HepG2 (cell line): ENCODE measurements at regions not wholly inside any gene's neighbourhood (a gene's known extent, or its start where the extent isn't known, plus 50 kb on each side); places are given as distances from the start of the nearest gene placed in this dataset.

Experiments used
- ATAC-seq: fragments of 200-7000 bp; cut with Tn5 transposase; 3 replicates; pipeline ENCODE4 v1.9.1; 2020; ENCODE audit warnings: mild to moderate bottlenecking, moderate library complexity
- BruUV-seq: library from RNA; stranded (reverse); fragments of 400-500 nt; replicated peaks from 2 replicates; lab custom pipeline; 2021; lab: Mats Ljungman, UMichigan
- CTCF ChIA-PET: fragments of 300-600 bp; formaldehyde crosslinking; extraction: SDS; loops from one replicate; lab custom pipeline; 2021; ENCODE audit warnings: low total read pairs, inconsistent platforms, low intra/inter-chr PET ratio; lab: Yijun Ruan, JAX
- POLR2A ChIA-PET: fragments of 350-600 bp; sonication (Branson Sonifier 250); formaldehyde crosslinking; loops from one replicate; lab custom pipeline; 2020; ENCODE audit warnings: antibody characterized with exemption, inconsistent platforms; lab: Yijun Ruan, JAX
- DNase-seq: peaks from one replicate; pipeline ENCODE4 v3.0.0-alpha.2; 2015; ENCODE audit warnings: low spot score
- FAIRE-seq: peaks from 3 replicates; lab custom pipeline; 2011; peaks lifted over from hg19 to GRCh38; lab: Jason Lieb, UNC
- H2AFZ ChIP-seq: one replicate; pipeline ENCODE4 v1.6.1; 2011; ENCODE audit warnings: low read length, inconsistent platforms
- H3K27ac ChIP-seq: fragments of 300-600 bp; 3 replicates; pipeline ENCODE4 v1.8.0; 2011; ENCODE audit warnings: mixed run types, mild to moderate bottlenecking, mixed read lengths, low read length, inconsistent platforms; ENCODE audit not compliant: insufficient read depth; ENCODE audit errors: extremely low read length
- H3K27me3 ChIP-seq, 2 experiments: fragments of 200-600 bp in 1 of 2; 2 replicates in 1 of 2; 3 replicates in 1 of 2; pipeline versions ENCODE4 v1.6.0 to v1.8.0; 2011; ENCODE audit warnings: low read length in 2 of 2, mild to moderate bottlenecking in 2 of 2, moderate library complexity in 2 of 2, inconsistent platforms in 1 of 2; ENCODE audit not compliant: insufficient read depth in 2 of 2, control insufficient read depth in 1 of 2
- H3K36me3 ChIP-seq, 2 experiments: fragments of 200-600 bp in 1 of 2; replicated peaks in 1 of 2; 2 replicates in 1 of 2; 3 replicates in 1 of 2; pipeline versions ENCODE4 v1.5.1 to v1.8.0; 2011; ENCODE audit warnings: low read length in 2 of 2, inconsistent platforms in 1 of 2; ENCODE audit not compliant: insufficient read depth in 2 of 2, control insufficient read depth in 1 of 2
- H3K4me1 ChIP-seq: 2 replicates; pipeline ENCODE4 v1.5.1; 2012; ENCODE audit warnings: low read length, inconsistent platforms; ENCODE audit not compliant: insufficient read depth
- H3K4me2 ChIP-seq: 2 replicates; pipeline ENCODE4 v1.6.0; 2011; ENCODE audit warnings: low read depth, low read length, inconsistent platforms
- H3K4me3 ChIP-seq, 3 experiments: fragments of 200-600 bp in 1 of 3; sonication (generic), shearing (Covaris generic) in 1 of 3; replicated peaks in 1 of 3; 2 replicates each; pipeline ENCODE4 v1.5.1; 2011 to 2016; ENCODE audit warnings: low read length in 3 of 3, inconsistent platforms in 2 of 3, low read depth in 2 of 3, mild to moderate bottlenecking in 2 of 3, control low read depth in 1 of 3, mixed read lengths in 1 of 3; ENCODE audit not compliant: insufficient read depth in 1 of 3
- H3K79me2 ChIP-seq: one replicate; pipeline ENCODE4 v1.6.1; 2011; ENCODE audit warnings: low read length, inconsistent platforms; ENCODE audit not compliant: insufficient read depth
- H3K9ac ChIP-seq: 2 replicates; pipeline ENCODE4 v1.6.0; 2011; ENCODE audit warnings: mild to moderate bottlenecking, low read depth, low read length, inconsistent platforms; ENCODE audit not compliant: insufficient read depth
- H3K9me3 ChIP-seq: 2 replicates; pipeline ENCODE4 v1.5.1; 2012; ENCODE audit warnings: mild to moderate bottlenecking, low read length
- H4K20me1 ChIP-seq: 2 replicates; pipeline ENCODE4 v1.6.0; 2011; ENCODE audit warnings: inconsistent platforms, mild to moderate bottlenecking, low read length, moderate library complexity; ENCODE audit not compliant: insufficient read depth
- HDAC2 ChIP-seq: sonication (generic); formaldehyde crosslinking; IDR thresholded peaks from 2 replicates; pipeline ENCODE4 v1.4.0; 2020; ENCODE audit warnings: missing genetic modification reagents
- NFRKB ChIP-seq: fragments of 450-650 bp; IDR thresholded peaks from 2 replicates; pipeline ENCODE4 v1.6.1; 2017
- NFYC ChIP-seq: IDR thresholded peaks from 2 replicates; pipeline ENCODE4 v1.6.1; 2016; ENCODE audit warnings: missing genetic modification reagents, missing compliant biosample characterization
- SMAD3 ChIP-seq: sonication (generic); formaldehyde crosslinking; IDR thresholded peaks from 2 replicates; pipeline ENCODE4 v1.4.0; 2020; ENCODE audit warnings: missing genetic modification reagents
- THYN1 ChIP-seq: sonication (generic); formaldehyde crosslinking; IDR thresholded peaks from 2 replicates; pipeline ENCODE4 v1.8.1; 2023; ENCODE audit warnings: low read depth, mild to moderate bottlenecking, moderate library complexity, missing genetic modification reagents, borderline replicate concordance
- YEATS4 ChIP-seq: sonication (generic); formaldehyde crosslinking; IDR thresholded peaks from 2 replicates; pipeline ENCODE4 v1.4.0; 2020; ENCODE audit warnings: missing genetic modification reagents, borderline replicate concordance
- ZFP62 ChIP-seq: sonication (generic); formaldehyde crosslinking; IDR thresholded peaks from 2 replicates; pipeline ENCODE4 v1.4.0; 2020; ENCODE audit warnings: missing genetic modification reagents
- ZNF839 ChIP-seq: sonication (generic); formaldehyde crosslinking; IDR thresholded peaks from 2 replicates; pipeline ENCODE4 v1.4.0; 2020; ENCODE audit warnings: missing genetic modification reagents, mild to moderate bottlenecking, borderline replicate concordance
- WGBS: methylation state at CpG from one replicate; pipeline ENCODE4 v1.1.6; 2017; ENCODE audit warnings: low lambda C conversion rate; 5-methylcytosine and 5-hydroxymethylcytosine counted together
- in situ Hi-C: cut with HindIII; loops from 2 replicates; pipeline ENCODE4 v1.10.0; 2017; ENCODE audit warnings: low pct_unique_long_range_greater_than_20kb; ENCODE audit not compliant: extremely low pct_ligation_motif_present
- intact Hi-C: fragments of 100-400 bp; cut with micrococcal nuclease; formaldehyde crosslinking; loops from one replicate; pipeline ENCODE4 v1.10.0; 2022; ENCODE audit not compliant: unreplicated experiment
- TF ChIP-seq, protein P1 (sequence below): sonication (generic); formaldehyde crosslinking; IDR thresholded peaks from 2 replicates; pipeline ENCODE4 v1.4.0; 2020; ENCODE audit warnings: mild to moderate bottlenecking, missing genetic modification reagents
- TF ChIP-seq, protein P2 (sequence below): IDR thresholded peaks from 2 replicates; pipeline ENCODE4 v1.6.1; 2016; ENCODE audit warnings: control low read depth
- TF ChIP-seq, protein P3 (sequence below): sonication (generic); formaldehyde crosslinking; IDR thresholded peaks from 2 replicates; pipeline ENCODE4 v1.4.0; 2020; ENCODE audit warnings: low read depth, mild to moderate bottlenecking, missing genetic modification reagents

DNA sequence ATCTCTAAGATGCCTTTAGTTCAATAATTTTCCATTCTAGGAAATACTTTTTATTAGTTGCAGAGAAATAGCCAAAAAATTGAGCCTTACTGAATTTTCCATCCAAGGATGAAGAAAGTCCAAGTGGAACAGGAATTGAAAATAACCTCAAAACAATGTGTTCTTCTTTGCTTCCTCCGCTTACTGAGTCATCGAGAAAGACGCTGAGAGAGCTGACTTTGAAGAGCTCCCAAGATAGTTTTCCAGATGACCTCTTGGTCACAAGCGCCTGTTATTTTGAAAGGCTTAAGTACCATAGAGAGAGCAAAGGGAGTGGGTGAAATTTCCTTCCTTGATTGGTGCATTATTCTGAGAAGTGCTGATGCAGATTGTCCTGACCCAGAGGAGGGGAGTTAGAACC lies 253.5 kb upstream of the ATP10B start:
- H3K27ac ChIP-seq, result no peak overlapping the region
- H3K9me3 ChIP-seq, result no peaks in the 10 kb centered on the region
- H3K9ac ChIP-seq, result no peak overlapping the region
- H3K4me2 ChIP-seq, result no peak overlapping the region
- H3K27me3 ChIP-seq, result no peaks in the 10 kb centered on the region
- ChIA-PET CTCF (no interaction called here), POLR2A (no interaction called here)
- H3K4me3 ChIP-seq, result no peak overlapping the region
- no peaks in the 10 kb centered on the region for H4K20me1 ChIP-seq
- DNase-seq, result no peak
- no peaks in the 10 kb centered on the region for H3K4me1 ChIP-seq
- WGBS, result 6% methylated on average over 4 of the region's 4 CpGs
- BruUV-seq, result no TSS peak
- H3K79me2 ChIP-seq, result no peaks in the 10 kb centered on the region
- intact Hi-C loops, result no loop called here
- no peak for ATAC-seq
- H2AFZ ChIP-seq, result no peak overlapping the region
- TF ChIP-seq, protein P1, sequence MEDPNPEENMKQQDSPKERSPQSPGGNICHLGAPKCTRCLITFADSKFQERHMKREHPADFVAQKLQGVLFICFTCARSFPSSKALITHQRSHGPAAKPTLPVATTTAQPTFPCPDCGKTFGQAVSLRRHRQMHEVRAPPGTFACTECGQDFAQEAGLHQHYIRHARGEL (CRISPR knock-in tag), result no peak
- TF ChIP-seq, protein P2, sequence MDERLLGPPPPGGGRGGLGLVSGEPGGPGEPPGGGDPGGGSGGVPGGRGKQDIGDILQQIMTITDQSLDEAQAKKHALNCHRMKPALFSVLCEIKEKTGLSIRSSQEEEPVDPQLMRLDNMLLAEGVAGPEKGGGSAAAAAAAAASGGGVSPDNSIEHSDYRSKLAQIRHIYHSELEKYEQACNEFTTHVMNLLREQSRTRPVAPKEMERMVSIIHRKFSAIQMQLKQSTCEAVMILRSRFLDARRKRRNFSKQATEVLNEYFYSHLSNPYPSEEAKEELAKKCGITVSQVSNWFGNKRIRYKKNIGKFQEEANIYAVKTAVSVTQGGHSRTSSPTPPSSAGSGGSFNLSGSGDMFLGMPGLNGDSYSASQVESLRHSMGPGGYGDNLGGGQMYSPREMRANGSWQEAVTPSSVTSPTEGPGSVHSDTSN (CRISPR knock-in tag), result no peak
- TF ChIP-seq NFRKB, result no peak
- TF ChIP-seq ZFP62 (CRISPR knock-in tag), result no peak
- TF ChIP-seq NFYC (CRISPR knock-in tag), result no peak
- TF ChIP-seq, protein P3, sequence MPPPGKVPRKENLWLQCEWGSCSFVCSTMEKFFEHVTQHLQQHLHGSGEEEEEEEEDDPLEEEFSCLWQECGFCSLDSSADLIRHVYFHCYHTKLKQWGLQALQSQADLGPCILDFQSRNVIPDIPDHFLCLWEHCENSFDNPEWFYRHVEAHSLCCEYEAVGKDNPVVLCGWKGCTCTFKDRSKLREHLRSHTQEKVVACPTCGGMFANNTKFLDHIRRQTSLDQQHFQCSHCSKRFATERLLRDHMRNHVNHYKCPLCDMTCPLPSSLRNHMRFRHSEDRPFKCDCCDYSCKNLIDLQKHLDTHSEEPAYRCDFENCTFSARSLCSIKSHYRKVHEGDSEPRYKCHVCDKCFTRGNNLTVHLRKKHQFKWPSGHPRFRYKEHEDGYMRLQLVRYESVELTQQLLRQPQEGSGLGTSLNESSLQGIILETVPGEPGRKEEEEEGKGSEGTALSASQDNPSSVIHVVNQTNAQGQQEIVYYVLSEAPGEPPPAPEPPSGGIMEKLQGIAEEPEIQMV (CRISPR knock-in tag), result no peak
- no peak for TF ChIP-seq HDAC2 (CRISPR knock-in tag)
- no peak for TF ChIP-seq YEATS4 (CRISPR knock-in tag)
- TF ChIP-seq SMAD3 (CRISPR knock-in tag), result no peak
- no peak for TF ChIP-seq THYN1
- no peak for TF ChIP-seq ZNF839 (CRISPR knock-in tag)
- TF ChIP-seq, all 625 proteins: peak for 0
- in situ Hi-C loops, result no loop called here
- FAIRE-seq, result no peak
- H3K36me3 ChIP-seq, result no peaks in the 10 kb centered on the region
